AG09309 (cell line): ENCODE measurements at regions not wholly inside any gene's neighbourhood (a gene's known extent, or its start where the extent isn't known, plus 50 kb on each side); places are given as distances from the start of the nearest gene placed in this dataset.

Experiments used
- DNase-seq: peaks from one replicate; pipeline ENCODE4 v3.0.0-alpha.2; 2010; ENCODE audit warnings: low read depth
- H3K4me3 ChIP-seq: 2 replicates; pipeline ENCODE4 v1.5.1; 2011; ENCODE audit warnings: mild to moderate bottlenecking, low read depth, low read length, moderate library complexity; ENCODE audit not compliant: control insufficient read depth
- CTCF ChIP-seq: IDR thresholded peaks from 2 replicates; pipeline ENCODE4 v1.5.1; 2011; ENCODE audit warnings: mild to moderate bottlenecking, low read depth, low read length, inconsistent platforms; ENCODE audit not compliant: insufficient read depth, control insufficient read depth; ENCODE audit errors: missing control alignments

- H3K4me3 ChIP-seq: no peak overlapping the region
- no peak for DNase-seq
- TF ChIP-seq CTCF: no peak
Measured at GRCh38 chr21:35696644-35697043, 363.7 kb downstream of the SETD4 start.

DNA sequence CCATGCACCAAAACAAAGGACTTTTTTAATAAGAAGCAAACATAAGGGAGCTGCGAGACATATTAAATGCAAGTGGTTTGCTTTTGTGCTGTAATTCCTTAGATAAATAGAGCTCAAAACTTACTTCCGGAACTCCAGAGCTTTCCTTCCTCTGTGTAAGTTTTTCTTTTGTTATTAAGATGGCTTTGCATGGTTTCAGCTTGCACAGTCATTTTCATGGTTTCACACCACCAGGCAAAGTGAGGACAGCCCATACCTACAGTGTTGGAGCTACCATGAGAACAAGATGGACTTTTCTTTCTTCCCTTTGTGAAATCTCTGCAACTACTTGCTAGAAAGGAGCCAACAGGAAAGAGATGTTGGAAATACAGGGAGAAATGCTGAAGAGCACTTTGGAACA lies 368.0 kb downstream of the SETD4 start:
- no peak for TF ChIP-seq CTCF
- no peak for DNase-seq
- H3K4me3 ChIP-seq: no peak overlapping the region

GRCh38 chr21:35690436-35690835 lies 369.9 kb downstream of the SETD4 start:
- no peak for DNase-seq
- no peak overlapping the region for H3K4me3 ChIP-seq
- no peak for TF ChIP-seq CTCF

DNA sequence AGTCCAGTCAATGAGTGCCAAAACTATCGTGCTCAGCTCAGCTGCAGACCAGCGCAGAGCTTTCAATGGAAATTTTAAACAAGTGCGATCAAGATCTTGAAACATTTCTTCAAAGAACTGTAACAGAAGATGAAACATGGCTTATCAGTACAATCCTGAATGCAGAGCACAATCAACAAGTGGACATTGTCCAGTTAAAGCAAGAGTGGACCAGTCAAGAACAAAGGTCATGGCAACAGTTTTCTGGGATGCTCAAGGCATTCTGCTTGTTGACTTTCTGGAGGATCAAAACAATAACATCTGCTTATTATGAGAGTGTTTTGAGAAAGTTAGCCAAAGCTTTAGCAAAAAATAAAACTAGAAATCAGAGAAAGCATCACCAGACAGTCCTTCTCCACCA lies 374.2 kb downstream of the SETD4 start:
- H3K4me3 ChIP-seq: no peak overlapping the region
- no peak for DNase-seq
- TF ChIP-seq CTCF: no peak

GRCh38 chr21:35683664-35684304 lies 376.5 kb downstream of the SETD4 start:
- TF ChIP-seq CTCF: no peak
- no peak for DNase-seq
- no peak overlapping the region for H3K4me3 ChIP-seq

DNA sequence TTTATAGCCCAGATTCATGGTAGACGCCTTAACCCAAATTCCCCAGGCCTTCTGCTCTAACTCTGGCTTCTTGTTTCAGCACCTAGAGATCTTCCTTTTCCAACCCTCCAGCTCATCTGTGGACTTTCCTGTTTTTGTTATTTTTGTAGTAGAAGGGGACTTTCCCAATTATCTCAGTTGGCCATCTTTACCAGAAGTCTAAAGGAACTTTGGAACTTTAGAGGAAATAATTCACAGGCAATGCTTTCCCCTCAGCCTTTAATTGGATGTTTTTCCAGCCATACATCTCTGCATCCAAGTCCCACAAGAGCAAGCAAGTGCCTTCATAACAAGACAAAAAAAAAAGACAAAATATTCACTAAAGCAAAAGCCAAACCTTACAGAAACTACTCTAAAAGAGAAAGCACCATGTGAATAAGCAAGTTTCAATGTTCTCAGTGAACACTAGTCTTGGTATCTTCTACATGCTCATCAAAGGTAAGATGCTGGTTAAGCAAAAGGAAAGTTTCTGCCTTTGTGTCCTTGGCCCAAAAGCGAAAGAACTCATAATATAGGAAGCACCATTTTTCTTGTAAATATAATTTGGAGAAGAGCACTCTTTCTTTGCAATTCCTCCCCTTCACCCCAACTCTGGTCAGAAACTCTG lies 377.3 kb downstream of the SETD4 start:
- DNase-seq: no peak
- H3K4me3 ChIP-seq: no peak overlapping the region
- no peak for TF ChIP-seq CTCF

GRCh38 chr21:35681946-35682345 lies 378.4 kb downstream of the SETD4 start:
- no peak overlapping the region for H3K4me3 ChIP-seq
- TF ChIP-seq CTCF: no peak
- DNase-seq: no peak
